MM.1S (cell line): ENCODE measurements at regions not wholly inside any gene's neighbourhood (a gene's known extent, or its start where the extent isn't known, plus 50 kb on each side); places are given as distances from the start of the nearest gene placed in this dataset.

Experiments
- DNase-seq: peaks from one replicate; pipeline ENCODE4 v3.0.0-alpha.2; 2015
- H2AFZ ChIP-seq: fragments of 300-600 bp; sonication (generic); 2 replicates; pipeline ENCODE4 v1.6.0; 2016; ENCODE audit warnings: antibody characterized with exemption, low read length
- H3F3A ChIP-seq: fragments of 300-600 bp; sonication (generic); 2 replicates; pipeline ENCODE4 v1.6.1; 2016; ENCODE audit warnings: mild to moderate bottlenecking, antibody characterized with exemption, low read length, moderate library complexity, mixed read lengths; ENCODE audit not compliant: insufficient read depth
- H3K27ac ChIP-seq: fragments of 300-600 bp; sonication (generic); 2 replicates; pipeline ENCODE4 v1.5.1; 2016; ENCODE audit warnings: mild to moderate bottlenecking, low read length
- H3K27me3 ChIP-seq: fragments of 300-600 bp; sonication (generic); replicated peaks from 2 replicates; pipeline ENCODE4 v1.6.0; 2016; ENCODE audit warnings: low read length; ENCODE audit not compliant: insufficient read depth
- H3K36me3 ChIP-seq: fragments of 300-600 bp; sonication (generic); replicated peaks from 2 replicates; pipeline ENCODE4 v1.6.1; 2016; ENCODE audit warnings: mild to moderate bottlenecking, low read length, mixed read lengths; ENCODE audit not compliant: insufficient read depth
- H3K4me1 ChIP-seq: fragments of 300-600 bp; sonication (generic); 2 replicates; pipeline ENCODE4 v1.6.1; 2016; ENCODE audit warnings: low read length, mixed read lengths
- H3K4me2 ChIP-seq: fragments of 300-600 bp; sonication (generic); 2 replicates; pipeline ENCODE4 v1.6.0; 2016; ENCODE audit warnings: low read depth, low read length
- H3K4me3 ChIP-seq: fragments of 300-600 bp; sonication (generic); 2 replicates; pipeline ENCODE4 v1.5.1; 2016; ENCODE audit warnings: low read length, mixed read lengths
- H3K79me2 ChIP-seq: fragments of 300-600 bp; sonication (generic); 2 replicates; pipeline ENCODE4 v1.6.1; 2016; ENCODE audit warnings: mixed run types, low read length, mixed read lengths
- H3K9ac ChIP-seq: fragments of 300-600 bp; sonication (generic); 2 replicates; pipeline ENCODE4 v1.6.1; 2016; ENCODE audit warnings: low read length, mixed read lengths
- H3K9me2 ChIP-seq: fragments of 300-600 bp; sonication (generic); replicated peaks from 2 replicates; pipeline ENCODE4 v1.6.1; 2016; ENCODE audit warnings: mild to moderate bottlenecking, low read length, mixed read lengths; ENCODE audit not compliant: insufficient read depth
- H3K9me3 ChIP-seq: fragments of 300-600 bp; sonication (generic); replicated peaks from 2 replicates; pipeline ENCODE4 v1.6.1; 2016; ENCODE audit warnings: mild to moderate bottlenecking, low read length, mixed read lengths; ENCODE audit not compliant: insufficient read depth
- H4K20me1 ChIP-seq: fragments of 300-600 bp; sonication (generic); 2 replicates; pipeline ENCODE4 v1.6.1; 2016; ENCODE audit warnings: mild to moderate bottlenecking, low read length, moderate library complexity, mixed read lengths; ENCODE audit not compliant: insufficient read depth
- EZH2 ChIP-seq: fragments of 300-600 bp; sonication (generic); optimal IDR thresholded peaks from 2 replicates; pipeline ENCODE3; 2017; ENCODE audit warnings: low read depth, mild to moderate bottlenecking, antibody characterized with exemption, low read length, mixed read lengths
- EZH2phosphoT487 ChIP-seq: fragments of 300-600 bp; sonication (generic); IDR thresholded peaks from 2 replicates; pipeline ENCODE4 v1.6.1; 2018; ENCODE audit warnings: antibody characterized with exemption, low read length
- TF ChIP-seq, protein P1 (sequence below): fragments of 300-600 bp; sonication (generic); IDR thresholded peaks from 2 replicates; pipeline ENCODE4 v1.5.1; 2016; ENCODE audit warnings: antibody characterized with exemption, low read length, mixed read lengths

DNA sequence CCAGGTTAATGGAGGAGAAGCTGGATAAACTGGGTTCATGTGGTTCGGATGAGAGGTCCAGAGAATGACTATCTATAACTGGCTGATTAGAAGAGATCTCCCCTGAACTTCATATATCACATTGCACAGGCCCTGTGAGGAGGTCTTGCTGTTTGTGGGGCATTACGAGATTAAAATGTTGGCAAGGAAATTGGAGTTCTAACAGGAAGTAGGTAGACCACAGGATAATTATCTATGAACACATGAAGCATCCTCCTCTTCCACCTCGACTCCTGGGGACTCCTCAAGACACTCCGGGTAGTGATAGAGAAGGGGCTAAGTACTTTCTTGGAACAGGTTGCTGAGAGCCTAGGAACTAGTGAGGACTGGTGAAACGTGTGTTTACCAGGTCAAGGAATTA is 418.8 kb downstream of the KCNH5 start:
- H3K9ac ChIP-seq = no peak overlapping the region
- no peaks in the 10 kb centered on the region for H3K9me2 ChIP-seq
- H3K27ac ChIP-seq = no peak overlapping the region
- H3K4me3 ChIP-seq = no peak overlapping the region
- no peaks in the 10 kb centered on the region for H3K4me1 ChIP-seq
- no peaks in the 10 kb centered on the region for H3K79me2 ChIP-seq
- no peak overlapping the region for H3K4me2 ChIP-seq
- TF ChIP-seq EZH2 (no peak), EZH2phosphoT487 (no peak)
- TF ChIP-seq, protein P1, sequence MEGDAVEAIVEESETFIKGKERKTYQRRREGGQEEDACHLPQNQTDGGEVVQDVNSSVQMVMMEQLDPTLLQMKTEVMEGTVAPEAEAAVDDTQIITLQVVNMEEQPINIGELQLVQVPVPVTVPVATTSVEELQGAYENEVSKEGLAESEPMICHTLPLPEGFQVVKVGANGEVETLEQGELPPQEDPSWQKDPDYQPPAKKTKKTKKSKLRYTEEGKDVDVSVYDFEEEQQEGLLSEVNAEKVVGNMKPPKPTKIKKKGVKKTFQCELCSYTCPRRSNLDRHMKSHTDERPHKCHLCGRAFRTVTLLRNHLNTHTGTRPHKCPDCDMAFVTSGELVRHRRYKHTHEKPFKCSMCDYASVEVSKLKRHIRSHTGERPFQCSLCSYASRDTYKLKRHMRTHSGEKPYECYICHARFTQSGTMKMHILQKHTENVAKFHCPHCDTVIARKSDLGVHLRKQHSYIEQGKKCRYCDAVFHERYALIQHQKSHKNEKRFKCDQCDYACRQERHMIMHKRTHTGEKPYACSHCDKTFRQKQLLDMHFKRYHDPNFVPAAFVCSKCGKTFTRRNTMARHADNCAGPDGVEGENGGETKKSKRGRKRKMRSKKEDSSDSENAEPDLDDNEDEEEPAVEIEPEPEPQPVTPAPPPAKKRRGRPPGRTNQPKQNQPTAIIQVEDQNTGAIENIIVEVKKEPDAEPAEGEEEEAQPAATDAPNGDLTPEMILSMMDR = no peak
- no peak for DNase-seq
- H3K9me3 ChIP-seq = no peaks in the 10 kb centered on the region
- no peak overlapping the region for H2AFZ ChIP-seq
- no peaks in the 10 kb centered on the region for H3F3A ChIP-seq
- H3K36me3 ChIP-seq = no peaks in the 10 kb centered on the region
- H3K27me3 ChIP-seq = no peaks in the 10 kb centered on the region
- H4K20me1 ChIP-seq = no peaks in the 10 kb centered on the region

DNA sequence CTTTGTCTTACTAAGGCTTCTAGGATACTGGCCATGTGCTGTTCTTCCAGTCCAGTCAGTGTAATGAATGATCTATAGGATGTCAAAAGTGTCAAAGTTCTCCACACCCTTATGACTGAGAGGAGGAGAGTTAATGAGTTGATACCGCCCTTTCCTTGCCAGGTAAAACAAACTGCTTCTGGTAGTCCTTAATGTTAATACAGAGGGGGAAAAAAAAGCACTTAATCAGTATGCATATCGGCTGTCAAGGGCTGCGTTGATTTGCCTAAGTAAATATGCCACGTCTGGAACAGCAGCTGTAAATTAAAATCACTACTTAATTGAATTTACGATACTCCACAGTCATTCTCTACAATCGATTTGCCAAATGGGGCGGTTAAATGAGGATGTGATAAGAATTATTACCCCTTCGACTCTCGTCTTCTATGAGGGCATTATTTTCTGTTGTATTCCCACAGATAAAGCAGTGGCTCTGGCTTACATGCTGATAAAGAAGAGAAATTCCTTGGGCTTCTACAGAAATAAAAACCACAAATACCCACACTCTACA is 416.0 kb downstream of the KCNH5 start:
- Histone ChIP-seq H3K4me1 (no peaks in the 10 kb centered on the region), H3K36me3 (no peaks in the 10 kb centered on the region), H4K20me1 (no peaks in the 10 kb centered on the region), H3K9me3 (no peaks in the 10 kb centered on the region), H3K79me2 (no peaks in the 10 kb centered on the region), H3K9ac (no peak overlapping the region), H3K27ac (no peak overlapping the region), H3K4me2 (no peak overlapping the region), H3K4me3 (no peak overlapping the region), H3F3A (no peaks in the 10 kb centered on the region), H2AFZ (no peak overlapping the region), H3K27me3 (no peaks in the 10 kb centered on the region), H3K9me2 (no peaks in the 10 kb centered on the region)
- no peak for DNase-seq
- no peak for TF ChIP-seq EZH2phosphoT487
- TF ChIP-seq, protein P1 = no peak

- H3K27ac ChIP-seq = no peak overlapping the region
- no peak overlapping the region for H3K4me3 ChIP-seq
- H2AFZ ChIP-seq = no peak overlapping the region
- H3K27me3 ChIP-seq = no peaks in the 10 kb centered on the region
- no peak for DNase-seq
- H3K36me3 ChIP-seq = no peaks in the 10 kb centered on the region
- no peaks in the 10 kb centered on the region for H3F3A ChIP-seq
- H3K9me3 ChIP-seq = no peaks in the 10 kb centered on the region
- no peak overlapping the region for H3K9ac ChIP-seq
- no peaks in the 10 kb centered on the region for H4K20me1 ChIP-seq
- H3K79me2 ChIP-seq = no peaks in the 10 kb centered on the region
- H3K4me1 ChIP-seq = no peaks in the 10 kb centered on the region
- H3K4me2 ChIP-seq = no peak overlapping the region
- no peak for TF ChIP-seq EZH2
- TF ChIP-seq, protein P1 = no peak
- H3K9me2 ChIP-seq = no peaks in the 10 kb centered on the region
These were observed 414.1 kb downstream of the KCNH5 start for GRCh38 chr14:62631176-62631575.
